Inferior parietal cortex (tissue), 1 donor: ENCODE measurements at regions not wholly inside any gene's neighbourhood (a gene's known extent, or its start where the extent isn't known, plus 50 kb on each side); places are given as distances from the start of the nearest gene placed in this dataset.
A peak's percentile ranks its signal among the peaks of the same experiment; 100 is the strongest.

Experiments
- DNase-seq: peaks from one replicate; pipeline ENCODE4 v3.0.0-alpha.2; 2016; ENCODE audit errors: extremely low spot score

DNA sequence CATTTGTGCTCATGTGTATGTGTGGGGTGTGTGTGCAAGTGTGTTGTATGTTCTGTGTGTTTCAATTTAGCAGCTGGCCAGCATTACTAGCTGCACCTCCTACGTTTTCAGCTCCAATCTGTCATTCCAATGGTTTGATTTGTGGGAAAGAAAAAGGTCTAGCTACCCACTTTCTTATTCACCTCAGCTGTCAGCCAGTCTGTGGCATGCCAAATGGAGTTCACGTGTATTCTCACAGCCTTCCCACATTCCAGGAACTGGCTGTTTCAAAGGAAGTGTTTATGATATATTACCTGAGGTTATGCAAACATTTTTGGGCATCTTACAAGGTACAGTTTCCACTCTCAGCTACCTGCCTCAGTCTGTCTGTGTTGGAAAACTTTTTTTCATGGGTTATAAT is 220.2 kb upstream of the CPNE8 start:
- no peak for DNase-seq

DNA sequence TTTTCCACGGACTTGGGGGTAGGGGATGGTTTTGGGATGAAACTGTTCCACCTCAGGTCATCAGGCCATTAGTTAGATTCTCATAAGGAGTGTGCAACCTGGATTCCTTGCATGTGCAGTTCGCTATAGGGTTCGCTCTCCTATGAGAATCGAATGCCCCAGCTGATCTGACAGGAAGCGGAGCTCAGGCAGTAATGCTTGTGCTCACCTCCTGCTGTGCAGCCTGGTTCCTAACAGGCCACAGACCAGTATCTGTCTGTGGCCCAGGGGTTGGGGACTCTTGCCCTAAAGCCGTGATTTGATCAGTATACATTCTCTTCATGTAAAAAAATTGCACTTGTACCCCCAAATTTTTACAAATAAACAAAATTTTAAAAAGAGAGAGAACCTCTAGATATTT is 219.4 kb upstream of the CPNE8 start:
- no peak for DNase-seq

DNA sequence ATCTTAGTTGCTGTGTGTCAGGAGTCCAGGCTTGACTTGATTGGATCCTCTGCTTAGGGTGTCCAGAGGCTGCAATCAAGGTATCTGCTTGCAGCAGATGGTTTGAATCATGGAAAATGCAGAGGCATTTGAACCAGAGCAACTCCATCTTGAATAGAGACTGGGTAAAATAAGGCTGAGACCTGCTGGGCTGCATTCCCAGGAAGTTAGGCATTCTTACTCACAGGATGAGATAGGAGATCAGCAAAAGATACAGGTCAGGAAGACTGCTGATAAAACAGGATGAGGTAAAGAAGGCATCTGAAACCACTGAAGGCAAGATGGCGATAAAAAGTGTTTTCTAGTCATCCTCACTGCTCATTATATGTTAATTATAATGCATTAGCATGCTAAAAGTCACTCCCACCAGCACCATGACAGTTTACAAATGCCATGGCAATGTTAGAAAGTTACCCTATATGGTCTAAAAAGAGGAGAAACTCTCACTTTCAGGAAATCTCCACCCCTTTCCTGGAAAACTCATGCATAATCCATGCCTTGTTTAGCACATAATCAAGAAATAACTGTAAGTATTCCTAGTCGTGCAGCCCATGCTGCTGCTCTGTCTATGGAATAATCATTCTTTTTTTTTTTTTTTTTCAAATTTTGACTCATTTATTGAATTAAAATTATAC is 218.3 kb upstream of the CPNE8 start:
- no peak for DNase-seq

DNA sequence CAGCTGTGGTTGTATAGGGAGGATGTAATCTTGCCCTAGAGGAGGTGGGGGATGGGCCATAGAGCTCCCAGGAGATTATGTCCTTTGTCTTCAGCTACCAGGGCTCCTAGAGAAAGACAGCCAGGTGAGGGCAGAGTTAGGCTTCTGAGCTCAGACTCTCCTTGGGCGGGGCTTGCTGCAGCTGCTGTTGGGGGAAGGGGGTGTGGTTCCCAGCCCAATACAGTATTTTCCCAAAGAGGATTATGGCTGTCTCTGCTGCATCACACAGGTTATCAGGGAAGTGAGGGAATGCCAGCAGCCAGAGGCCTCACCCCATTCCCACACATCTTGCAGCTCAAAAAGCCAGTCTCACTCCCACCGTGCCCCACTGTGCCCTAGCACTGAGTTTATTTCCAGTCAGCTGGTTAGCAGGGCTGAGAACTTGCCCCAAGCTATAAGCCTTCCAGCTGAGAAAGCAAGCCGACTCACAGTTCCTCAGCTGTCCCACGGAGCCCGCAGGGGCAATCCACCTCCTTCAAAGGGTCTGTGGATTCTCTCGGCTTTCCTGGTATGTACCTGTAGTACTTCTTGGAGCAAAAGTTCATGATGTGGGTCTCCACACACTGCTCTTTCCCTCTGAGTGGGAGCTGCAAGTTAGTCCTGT is 217.3 kb upstream of the CPNE8 start:
- DNase-seq, result no peak

DNA sequence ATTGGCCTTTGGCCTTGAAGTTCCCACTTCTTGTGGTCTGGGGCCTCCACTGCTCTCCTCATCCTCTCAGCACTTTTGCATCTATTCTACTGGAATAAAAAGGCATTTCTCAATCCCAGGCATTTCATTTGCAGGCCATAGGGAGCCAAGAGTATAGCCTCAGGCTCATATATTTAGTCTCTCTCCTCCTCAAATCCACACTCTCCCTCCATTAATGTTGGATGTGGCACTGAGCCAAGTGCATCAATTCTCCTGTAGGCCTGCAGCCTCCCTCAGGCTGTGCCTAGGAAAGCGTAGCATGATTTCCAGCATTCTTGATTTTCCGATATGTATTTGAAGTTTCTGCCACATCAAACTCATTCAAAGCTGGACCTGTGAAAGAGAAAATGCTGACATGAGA is 211.5 kb upstream of the CPNE8 start:
- DNase-seq, result no peak

DNA sequence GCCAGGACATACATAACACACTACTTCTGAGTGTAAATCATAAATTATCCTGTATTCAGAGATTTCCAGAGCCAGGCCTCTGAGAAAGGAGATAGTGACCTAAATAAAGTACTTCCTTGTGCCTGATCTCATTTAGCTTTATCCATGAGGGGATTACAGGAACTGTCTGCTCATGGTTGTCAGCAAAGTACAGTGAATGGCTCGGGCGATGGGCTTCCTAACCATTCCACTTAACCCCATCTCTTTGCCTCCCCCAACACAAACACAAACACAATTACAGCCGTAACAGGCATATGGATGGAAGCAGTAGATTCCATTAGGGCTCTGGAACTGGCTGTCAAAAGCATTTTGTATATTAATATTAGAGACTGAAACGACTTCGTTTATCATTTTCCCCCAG is 206.7 kb upstream of the CPNE8 start:
- DNase-seq, result no peak

DNA sequence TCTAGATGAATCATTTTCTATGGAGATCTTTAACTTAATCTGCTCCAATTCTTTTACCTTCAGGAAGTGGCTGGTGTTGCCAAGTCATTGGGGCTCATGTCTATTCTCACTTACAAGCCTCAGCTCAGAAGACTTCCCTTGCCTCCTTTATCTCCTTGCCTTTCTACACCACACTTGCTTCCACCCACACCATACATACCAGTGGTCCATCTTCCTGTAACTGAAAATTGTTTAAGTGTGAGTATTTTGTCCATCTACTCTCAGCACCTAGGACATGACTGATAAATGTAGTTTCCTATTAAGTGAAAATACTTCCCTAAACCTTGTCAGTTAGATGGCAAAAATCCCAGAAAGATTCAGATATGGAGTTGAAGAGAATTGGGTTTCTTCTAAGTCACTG is 199.7 kb upstream of the CPNE8 start:
- DNase-seq, result no peak

DNA sequence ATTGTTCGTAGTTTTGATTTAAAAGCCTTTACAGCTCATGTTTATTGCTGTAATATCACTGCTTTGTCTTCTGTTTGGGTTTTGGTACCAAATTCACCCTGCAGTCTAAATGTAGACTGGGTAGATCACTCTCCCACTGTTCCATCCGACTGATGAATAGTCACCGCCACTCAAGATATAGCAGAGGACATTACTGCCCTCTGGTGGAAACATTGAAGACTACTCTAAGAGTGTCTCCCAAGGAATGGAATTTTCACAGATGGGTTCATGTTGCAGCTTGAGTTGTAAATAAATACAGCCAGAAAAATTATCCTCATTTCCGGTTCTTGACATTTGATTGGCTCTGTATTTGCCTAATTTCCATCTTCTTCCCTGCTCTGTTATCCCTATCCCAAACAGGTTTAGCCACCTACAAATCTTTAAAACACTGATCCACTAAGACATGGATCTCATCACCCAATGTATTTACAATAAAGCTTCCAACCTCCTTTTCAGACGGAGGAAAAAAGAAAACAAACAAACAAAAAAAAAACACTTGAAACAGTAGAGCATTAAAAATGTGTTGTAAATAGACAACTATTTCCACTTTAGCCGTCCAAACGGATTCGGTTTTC is 198.3 kb upstream of the CPNE8 start:
- peak; percentile 89 for DNase-seq

DNA sequence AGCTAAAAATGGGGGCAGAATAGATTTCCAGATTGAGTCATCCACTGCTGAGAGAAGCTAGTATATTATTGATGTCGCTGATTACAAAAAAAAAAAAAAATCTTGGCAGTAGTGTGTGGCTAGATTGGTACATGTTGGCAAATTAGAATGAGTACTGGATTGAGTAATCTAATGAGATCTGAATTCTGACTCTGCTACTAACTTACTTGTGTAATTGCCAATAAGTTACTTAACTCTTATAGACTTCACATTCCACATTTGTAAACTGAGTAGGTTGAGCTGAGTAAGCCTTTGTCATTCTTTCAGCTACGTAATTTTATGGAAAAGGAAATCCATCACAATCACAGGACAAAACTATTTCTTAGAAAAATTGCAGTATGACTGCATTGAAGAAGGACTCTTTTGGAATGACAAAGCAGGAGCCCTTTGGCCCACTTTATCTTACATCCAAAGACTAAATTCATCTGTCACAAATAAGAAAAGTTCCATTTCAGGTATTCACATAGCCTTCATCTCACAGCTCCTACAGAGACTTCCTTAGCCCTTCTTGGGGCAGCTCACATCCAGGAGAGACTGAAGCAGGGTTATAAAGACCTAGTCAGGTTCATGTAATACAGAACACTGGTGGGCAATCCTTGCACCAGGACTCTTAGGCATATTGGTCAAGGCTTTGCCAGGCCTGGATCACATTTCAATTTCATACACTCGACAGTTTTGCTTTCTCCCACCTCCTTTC is 197.3 kb upstream of the CPNE8 start:
- DNase-seq, result no peak

DNA sequence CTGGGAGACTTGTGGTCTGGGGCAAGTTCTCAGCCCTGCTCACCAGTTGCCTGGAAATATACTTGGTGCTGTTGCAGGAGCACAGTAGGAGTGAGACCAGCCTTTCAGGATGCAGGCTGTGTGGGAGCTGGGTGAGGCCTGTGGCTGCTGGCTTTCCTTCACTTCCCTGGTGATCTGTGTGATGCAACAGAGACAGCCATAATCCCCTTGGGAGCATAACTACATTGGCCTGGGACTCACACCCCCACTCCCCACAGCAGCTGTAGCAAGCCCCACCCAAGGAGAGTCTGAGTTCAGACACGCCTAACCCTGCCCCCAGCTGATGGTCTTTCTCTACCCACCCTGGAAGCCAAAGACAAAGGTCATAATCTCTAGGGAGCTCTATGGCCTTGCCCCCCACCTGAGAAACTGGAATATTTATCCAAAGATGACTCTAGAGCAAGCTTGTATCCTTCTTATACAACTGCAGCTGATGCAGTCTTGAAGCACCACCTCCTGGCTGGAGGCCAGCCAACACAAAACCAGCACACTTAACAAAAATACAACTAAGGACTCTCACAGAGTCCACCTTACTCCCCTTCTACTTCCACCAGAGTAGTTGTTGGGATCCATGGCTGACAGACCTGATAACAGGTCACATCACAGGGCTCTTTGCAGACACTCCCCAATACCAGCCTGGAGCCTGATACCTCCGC is 190.4 kb upstream of the CPNE8 start:
- DNase-seq, result no peak

DNA sequence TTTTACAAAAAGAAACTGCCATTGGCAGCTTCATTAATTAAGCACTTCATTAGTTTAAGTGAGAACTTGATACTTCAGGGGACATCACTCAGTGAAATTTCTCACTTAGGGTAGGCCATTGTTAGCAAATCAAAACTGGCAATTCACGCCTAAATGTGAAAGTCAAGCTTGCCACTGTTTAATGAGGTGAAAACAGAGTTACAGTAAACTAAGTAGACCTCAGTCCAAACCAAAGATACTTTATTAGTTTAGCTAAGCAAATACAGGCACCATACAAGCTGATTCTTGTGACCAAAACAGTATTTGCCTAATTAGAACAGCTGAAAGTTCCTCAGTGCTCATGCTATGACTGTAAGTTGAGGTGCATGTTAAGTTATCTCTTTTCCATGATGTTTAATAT is 176.5 kb upstream of the CPNE8 start:
- no peak for DNase-seq

DNA sequence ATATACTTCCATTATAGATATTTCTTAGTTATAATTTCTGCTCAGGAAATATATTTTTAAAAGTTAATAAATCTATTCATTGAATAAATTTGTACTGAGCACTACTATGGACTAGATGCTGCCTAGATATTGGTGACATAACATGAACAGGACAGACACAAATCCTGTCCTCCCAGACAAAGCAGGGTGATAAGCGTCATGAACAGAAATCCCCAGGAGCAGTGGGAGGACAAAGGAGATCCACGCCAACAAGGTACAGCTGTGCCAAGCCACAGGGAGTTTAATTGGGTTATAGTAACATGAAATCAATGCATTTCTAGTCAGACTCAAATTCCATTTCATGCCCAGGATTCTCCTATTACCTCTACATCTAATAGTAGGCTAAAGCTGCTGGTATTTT is 171.8 kb upstream of the CPNE8 start:
- DNase-seq, result no peak

DNA sequence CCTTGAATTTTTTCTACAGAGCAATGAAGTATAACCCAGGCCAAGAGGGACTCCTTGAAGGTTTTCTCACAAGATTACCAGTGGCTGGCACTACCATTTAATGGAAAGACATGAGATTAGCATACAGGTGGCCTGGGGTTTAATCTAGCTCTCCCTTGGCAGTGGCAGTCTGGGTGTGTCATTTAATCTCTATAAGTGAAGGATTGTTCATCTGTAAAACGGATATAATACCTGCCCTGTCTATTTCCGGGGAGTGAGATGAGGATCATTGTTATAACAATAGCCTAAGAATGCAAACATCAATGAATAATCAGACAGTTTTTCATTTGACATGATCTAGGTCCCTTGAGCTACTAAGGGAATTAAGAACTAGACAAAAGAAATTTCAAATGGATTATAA is 168.7 kb upstream of the CPNE8 start:
- no peak for DNase-seq

DNA sequence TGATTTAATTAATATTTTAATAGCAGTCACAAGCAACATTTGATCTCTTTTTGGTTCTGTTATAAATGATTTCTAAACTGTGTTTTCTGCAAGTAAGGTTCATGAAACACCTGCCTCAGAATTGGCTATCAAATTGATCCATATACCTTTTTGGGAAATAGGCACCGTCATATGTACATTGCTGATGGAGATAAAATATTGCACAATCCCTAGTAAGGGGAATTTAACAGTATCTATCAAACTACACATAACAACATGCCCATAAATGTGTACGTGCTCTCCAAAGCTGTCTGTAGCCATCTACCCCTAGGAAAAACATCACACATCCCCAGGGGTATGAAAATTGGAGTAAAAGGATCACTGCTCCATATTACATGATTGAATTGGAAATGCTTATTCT is 167.3 kb upstream of the CPNE8 start:
- DNase-seq, result no peak

DNA sequence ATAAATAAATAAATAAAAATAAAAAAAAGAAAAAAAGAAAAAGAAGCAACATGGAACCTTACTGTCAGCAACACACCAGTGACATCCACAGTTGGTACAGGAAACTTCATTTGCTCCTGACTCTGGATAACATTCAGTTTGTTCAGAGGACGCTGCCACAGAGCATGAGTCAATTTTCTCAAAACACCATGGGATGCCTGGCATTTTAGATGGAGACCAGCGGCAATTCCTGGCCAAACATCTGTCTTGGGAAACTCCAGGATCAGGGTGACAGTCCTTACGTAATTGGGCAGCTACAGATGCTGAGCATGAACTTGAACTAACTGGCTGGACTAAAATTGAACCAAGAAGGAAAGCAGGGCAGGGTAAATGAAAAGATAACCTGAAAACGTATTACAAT is 166.2 kb upstream of the CPNE8 start:
- no peak for DNase-seq

DNA sequence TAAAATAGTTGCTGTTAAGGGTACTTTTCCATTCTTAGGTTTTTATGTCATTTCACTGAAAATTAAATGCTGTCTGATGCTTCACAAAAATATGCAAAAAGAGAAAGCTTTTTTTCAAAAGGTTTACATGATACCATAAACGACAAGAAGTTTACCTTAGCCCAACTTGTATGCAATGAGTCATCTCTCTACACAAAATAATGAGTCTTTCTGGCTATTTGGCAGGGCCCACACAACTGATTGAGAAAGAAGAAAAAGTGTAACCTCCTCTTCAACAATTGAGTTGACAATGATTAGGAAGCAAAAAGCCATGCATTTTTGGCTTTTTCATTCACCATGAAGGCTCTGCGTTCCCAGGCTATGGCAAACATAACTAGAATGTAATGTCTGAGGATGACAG is 165.4 kb upstream of the CPNE8 start:
- no peak for DNase-seq

DNA sequence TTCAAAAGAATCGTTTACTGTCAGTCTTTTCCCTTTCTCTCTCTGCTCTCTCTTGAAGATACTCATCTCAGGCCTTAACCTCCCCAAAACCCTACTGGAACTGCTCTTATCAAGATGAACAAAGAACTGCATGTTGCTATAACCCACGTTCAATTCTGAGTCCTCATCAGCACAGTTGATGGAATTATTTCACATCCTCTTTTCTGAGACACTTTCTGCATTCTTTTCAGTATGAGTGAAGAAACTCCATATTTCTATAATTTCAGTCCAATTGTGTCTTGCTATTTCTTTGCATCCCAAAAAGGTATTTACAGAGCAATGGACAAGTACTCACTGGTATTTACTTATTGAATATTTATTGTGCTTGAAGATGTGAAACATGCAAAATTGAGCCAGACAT is 160.1 kb upstream of the CPNE8 start:
- no peak for DNase-seq

DNA sequence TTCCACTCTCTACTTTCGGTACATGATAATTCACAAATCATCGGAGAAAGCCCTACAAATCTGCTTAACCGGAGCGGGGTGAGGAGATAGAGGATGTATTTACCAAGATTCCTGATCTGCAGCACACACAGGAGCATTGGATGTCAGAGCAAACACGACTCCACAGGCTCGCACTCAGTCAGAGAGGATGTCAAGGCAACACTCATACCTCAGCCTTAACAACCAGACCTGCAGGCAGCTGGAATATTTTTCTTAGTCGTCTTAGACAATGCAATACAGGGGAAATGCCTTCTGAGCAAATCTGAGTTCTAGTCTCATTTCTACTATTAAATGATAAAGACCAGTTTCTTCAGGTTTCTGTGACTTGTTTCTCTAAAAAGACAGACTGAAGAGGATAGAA is 159.3 kb upstream of the CPNE8 start:
- no peak for DNase-seq

DNA sequence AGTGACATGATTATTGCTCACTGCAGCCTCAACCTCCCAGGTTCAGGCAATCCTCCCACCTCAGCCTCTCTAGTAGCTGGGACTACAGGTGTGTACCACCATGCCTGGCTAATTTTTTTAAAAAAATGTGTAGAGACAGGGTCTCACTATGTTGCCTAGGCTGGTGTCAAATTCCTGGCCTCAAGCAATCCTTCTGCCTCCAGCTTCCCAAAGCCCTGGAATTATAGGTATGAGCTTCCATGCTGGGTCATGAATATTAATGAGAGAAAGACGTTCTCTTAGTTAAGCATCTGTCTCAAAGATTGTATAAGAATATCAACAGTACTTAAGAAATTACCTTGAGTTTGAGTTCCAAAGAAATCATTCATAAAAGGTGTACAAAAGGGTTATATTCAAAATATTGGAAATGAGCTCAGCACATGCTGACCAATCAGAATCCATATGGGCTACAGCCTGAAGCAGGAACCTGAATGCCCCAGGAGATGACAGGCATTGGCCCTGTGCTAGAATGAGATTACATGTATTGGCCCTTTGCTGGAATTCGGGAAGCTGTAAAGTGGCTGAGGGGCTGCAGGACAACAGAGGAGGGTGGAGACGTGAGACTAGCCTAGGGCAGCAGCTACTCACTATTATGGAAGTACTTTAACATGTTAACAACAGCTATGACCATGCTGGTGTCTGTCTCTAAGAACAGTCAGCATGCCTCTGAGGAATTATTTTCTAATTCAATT is 157.0 kb upstream of the CPNE8 start:
- DNase-seq, result no peak

DNA sequence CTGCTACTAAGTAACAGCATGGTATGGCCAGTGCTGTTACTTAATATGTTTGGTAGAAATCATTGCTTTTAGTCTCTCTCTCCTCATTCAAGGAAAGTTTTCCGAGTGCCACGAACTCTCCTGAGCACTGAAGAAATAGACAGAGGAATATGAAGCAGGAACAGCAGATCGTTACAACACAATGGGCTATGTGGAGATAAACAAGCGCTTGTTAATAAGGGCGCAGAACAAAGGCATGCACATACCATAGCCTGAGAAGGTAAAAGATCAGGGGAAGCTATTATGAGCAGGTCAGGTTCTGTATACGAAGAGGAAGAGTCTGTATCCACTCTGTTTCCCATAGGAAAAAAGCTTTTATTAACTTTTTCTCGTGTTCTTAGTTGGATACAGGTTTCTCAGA is 156.2 kb upstream of the CPNE8 start:
- no peak for DNase-seq

DNA sequence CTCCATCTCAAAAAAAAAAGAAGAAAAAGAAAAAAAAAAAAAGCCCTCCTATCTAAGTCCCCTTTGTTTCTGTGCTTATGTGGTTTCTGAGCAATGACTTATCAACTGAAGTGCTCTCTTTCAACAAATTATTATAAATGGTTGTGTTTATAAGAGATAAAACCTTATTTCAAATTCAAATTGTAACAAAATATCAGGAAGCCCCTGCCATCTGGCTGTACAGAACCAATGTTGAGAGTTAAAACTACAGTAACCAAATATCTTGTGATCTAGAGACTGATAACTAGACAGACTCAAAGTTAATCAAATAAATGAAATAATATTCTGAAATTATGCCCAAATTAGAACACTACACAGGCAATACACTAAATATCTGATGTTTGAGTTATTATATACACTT is 143.0 kb upstream of the CPNE8 start:
- DNase-seq, result no peak
